Tibial nerve (tissue), 4 donors: ENCODE measurements at regions not wholly inside any gene's neighbourhood (a gene's known extent, or its start where the extent isn't known, plus 50 kb on each side); places are given as distances from the start of the nearest gene placed in this dataset.

Source experiments
- DNase-seq, 2 donors: peaks; one replicate each; pipeline ENCODE4 v3.0.0-alpha.2; 2019; ENCODE audit warnings: low spot score in 2 of 2
- H3K27ac ChIP-seq, 4 donors: fragments of 200-600 bp; sonication (generic) in 3 of 4; one replicate each; pipeline ENCODE4 v1.5.1; 2017 to 2019; ENCODE audit warnings: mild to moderate bottlenecking in 1 of 4
- H3K27me3 ChIP-seq, 2 donors: fragments of 200-600 bp; sonication (generic) in 1 of 2; one replicate each; pipeline versions ENCODE4 v1.5.1 to v1.6.0; 2017 to 2019
- H3K36me3 ChIP-seq, 3 donors: fragments of 200-600 bp; sonication (generic); one replicate each; pipeline ENCODE4 v1.5.1; 2018 to 2019
- H3K4me1 ChIP-seq, 4 donors: fragments of 200-600 bp; sonication (generic) in 3 of 4; one replicate each; pipeline ENCODE4 v1.5.1; 2017 to 2019
- H3K4me3 ChIP-seq, 4 donors: fragments of 200-600 bp; sonication (generic) in 3 of 4; one replicate each; pipeline ENCODE4 v1.5.1; 2017 to 2019; ENCODE audit warnings: mild to moderate bottlenecking in 1 of 4, moderate library complexity in 1 of 4
- H3K9me3 ChIP-seq, 4 donors: fragments of 200-600 bp; sonication (generic) in 3 of 4; one replicate each; pipeline ENCODE4 v1.5.1; 2017 to 2019
- EP300 ChIP-seq, 2 donors: sonication (generic); formaldehyde crosslinking; IDR thresholded peaks; one replicate each; pipeline ENCODE4 v1.6.1; 2017; ENCODE audit warnings: antibody characterized with exemption in 2 of 2, mild to moderate bottlenecking in 1 of 2
- POLR2A ChIP-seq, 2 donors: fragments of 450-650 bp; IDR thresholded peaks; one replicate each; pipeline ENCODE4 v1.6.1; 2017; ENCODE audit warnings: antibody characterized with exemption in 2 of 2, mild to moderate bottlenecking in 2 of 2, moderate library complexity in 2 of 2
- WGBS, 2 donors: methylation state at CpG; one replicate each; pipeline ENCODE4 v1.1.5; 2018; 5-methylcytosine and 5-hydroxymethylcytosine counted together
- TF ChIP-seq, protein P1 (sequence below), 5 experiments: fragments of 200-600 bp in 3 of 5; fragments of 450-650 bp in 2 of 5; sonication (generic) in 3 of 5; IDR thresholded peaks; one replicate each; pipeline ENCODE4 v1.5.1; 2016 to 2019; ENCODE audit warnings: antibody characterized with exemption in 5 of 5, mild to moderate bottlenecking in 3 of 5, moderate library complexity in 2 of 5

DNA sequence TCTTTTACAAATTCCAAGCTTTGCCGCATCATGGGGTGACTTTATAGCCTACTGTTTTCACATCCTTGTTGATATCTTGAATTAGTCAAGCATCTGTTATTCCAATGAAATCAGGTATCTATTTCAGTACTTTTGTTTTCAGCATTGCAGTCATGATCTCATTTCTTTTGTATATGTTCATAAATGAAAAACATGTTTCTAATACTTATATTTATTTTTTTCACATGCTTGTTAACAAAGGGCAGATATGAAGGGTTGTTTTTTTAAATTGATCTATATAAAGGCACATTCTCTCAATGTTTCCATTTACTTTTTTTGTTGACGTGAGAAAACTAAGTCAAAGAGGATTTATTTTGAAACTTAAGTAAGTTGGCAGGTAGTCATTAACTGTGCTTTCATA is 964.8 kb downstream of the JRKL start:
- TF ChIP-seq POLR2A (IDR thresholded peaks at IDR 0.05) (no peak), EP300 (IDR thresholded peaks at IDR 0.05) (no peak)
- TF ChIP-seq, protein P1, sequence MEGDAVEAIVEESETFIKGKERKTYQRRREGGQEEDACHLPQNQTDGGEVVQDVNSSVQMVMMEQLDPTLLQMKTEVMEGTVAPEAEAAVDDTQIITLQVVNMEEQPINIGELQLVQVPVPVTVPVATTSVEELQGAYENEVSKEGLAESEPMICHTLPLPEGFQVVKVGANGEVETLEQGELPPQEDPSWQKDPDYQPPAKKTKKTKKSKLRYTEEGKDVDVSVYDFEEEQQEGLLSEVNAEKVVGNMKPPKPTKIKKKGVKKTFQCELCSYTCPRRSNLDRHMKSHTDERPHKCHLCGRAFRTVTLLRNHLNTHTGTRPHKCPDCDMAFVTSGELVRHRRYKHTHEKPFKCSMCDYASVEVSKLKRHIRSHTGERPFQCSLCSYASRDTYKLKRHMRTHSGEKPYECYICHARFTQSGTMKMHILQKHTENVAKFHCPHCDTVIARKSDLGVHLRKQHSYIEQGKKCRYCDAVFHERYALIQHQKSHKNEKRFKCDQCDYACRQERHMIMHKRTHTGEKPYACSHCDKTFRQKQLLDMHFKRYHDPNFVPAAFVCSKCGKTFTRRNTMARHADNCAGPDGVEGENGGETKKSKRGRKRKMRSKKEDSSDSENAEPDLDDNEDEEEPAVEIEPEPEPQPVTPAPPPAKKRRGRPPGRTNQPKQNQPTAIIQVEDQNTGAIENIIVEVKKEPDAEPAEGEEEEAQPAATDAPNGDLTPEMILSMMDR (IDR thresholded peaks at IDR 0.05): no peak
- Histone ChIP-seq H3K27me3 (no peaks in the 10 kb centered on the region), H3K4me3 (no peak overlapping the region), H3K9me3 (no peaks in the 10 kb centered on the region), H3K27ac (no peak overlapping the region), H3K36me3 (no peaks in the 10 kb centered on the region), H3K4me1 (no peaks in the 10 kb centered on the region)
- 68 to 69% methylated on average over 2 of the region's 2 CpGs for WGBS, 2 donors
- DNase-seq: no peak

DNA sequence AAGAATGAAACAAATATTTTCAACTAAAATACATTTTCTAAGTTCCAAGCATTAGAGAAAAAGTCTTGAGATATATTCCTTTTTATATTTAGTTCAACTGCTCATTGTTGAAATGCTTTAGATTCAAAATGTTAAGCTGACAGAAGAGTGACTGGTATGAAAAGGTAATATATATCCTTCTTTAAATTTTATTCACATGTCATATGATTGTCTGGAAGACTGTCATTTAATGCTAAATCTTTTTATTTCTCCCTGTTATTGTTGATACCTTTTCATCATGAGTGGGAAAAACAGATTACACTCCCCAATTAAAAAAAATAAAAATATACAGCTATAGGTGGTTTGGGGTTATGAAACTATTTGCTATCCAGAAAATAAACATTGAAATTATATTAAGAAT is 965.4 kb downstream of the JRKL start:
- no peak overlapping the region for H3K4me3 ChIP-seq
- no peak for DNase-seq
- H3K36me3 ChIP-seq: no peaks in the 10 kb centered on the region
- TF ChIP-seq EP300 (IDR thresholded peaks at IDR 0.05): no peak
- TF ChIP-seq, protein P1 (IDR thresholded peaks at IDR 0.05): no peak
- TF ChIP-seq POLR2A (IDR thresholded peaks at IDR 0.05): no peak
- no peak overlapping the region for H3K27ac ChIP-seq
- H3K4me1 ChIP-seq: no peaks in the 10 kb centered on the region
- no peaks in the 10 kb centered on the region for H3K27me3 ChIP-seq
- H3K9me3 ChIP-seq: no peaks in the 10 kb centered on the region

DNA sequence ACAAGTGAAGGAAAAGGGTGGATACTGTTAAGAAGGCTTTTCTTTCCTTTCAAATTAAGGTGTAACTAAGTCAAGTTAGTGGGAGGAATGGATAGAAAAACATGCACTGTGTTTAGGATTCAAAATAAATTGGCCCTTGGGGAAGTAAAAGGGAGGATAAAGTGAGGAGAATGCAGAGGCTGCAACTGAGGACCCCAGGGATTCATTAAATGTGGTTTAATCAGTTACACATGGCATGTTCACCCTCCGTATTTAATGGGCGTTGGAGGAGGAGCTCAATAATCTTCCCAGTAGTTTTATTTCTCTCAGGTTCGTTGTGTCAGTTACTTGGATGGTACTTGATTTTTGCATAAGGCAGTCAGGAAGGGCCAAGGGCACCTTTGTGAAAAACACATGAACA is 966.3 kb downstream of the JRKL start:
- H3K9me3 ChIP-seq: no peaks in the 10 kb centered on the region
- TF ChIP-seq, protein P1 (IDR thresholded peaks at IDR 0.05): no peak
- TF ChIP-seq POLR2A (IDR thresholded peaks at IDR 0.05) (no peak), EP300 (IDR thresholded peaks at IDR 0.05) (no peak)
- no peak overlapping the region for H3K4me3 ChIP-seq
- WGBS, 2 donors: 39 to 41% methylated on average over 3 of the region's 3 CpGs
- no peaks in the 10 kb centered on the region for H3K4me1 ChIP-seq
- no peak overlapping the region for H3K27ac ChIP-seq
- H3K27me3 ChIP-seq: no peaks in the 10 kb centered on the region
- no peaks in the 10 kb centered on the region for H3K36me3 ChIP-seq
- no peak for DNase-seq

DNA sequence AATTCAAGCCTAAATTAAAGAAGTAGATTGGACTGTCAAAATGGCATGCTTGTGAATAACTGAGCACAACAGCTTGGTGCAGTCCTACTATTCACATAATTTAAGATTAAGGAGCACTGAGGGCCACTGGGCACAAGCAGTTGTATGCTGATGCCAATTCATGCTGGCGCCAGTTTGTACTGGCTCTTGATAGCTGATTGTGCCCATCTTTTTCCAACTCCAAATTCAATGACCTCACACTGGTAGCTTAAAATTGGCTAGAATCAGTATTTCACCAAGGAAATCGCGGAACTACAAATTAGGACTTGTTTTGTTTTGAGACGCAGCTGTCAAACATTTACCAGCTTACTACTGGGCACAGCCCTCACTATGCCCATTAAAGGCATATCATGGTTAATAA is 969.2 kb downstream of the JRKL start:
- 89 to 93% methylated on average over 4 of the region's 4 CpGs for WGBS, 2 donors
- Histone ChIP-seq H3K27ac (no peak overlapping the region), H3K4me1 (no peaks in the 10 kb centered on the region), H3K9me3 (no peaks in the 10 kb centered on the region), H3K27me3 (no peaks in the 10 kb centered on the region), H3K4me3 (no peak overlapping the region), H3K36me3 (no peaks in the 10 kb centered on the region)
- TF ChIP-seq EP300 (IDR thresholded peaks at IDR 0.05) (no peak), POLR2A (IDR thresholded peaks at IDR 0.05) (no peak)
- TF ChIP-seq, protein P1 (IDR thresholded peaks at IDR 0.05): no peak
- DNase-seq: no peak

DNA sequence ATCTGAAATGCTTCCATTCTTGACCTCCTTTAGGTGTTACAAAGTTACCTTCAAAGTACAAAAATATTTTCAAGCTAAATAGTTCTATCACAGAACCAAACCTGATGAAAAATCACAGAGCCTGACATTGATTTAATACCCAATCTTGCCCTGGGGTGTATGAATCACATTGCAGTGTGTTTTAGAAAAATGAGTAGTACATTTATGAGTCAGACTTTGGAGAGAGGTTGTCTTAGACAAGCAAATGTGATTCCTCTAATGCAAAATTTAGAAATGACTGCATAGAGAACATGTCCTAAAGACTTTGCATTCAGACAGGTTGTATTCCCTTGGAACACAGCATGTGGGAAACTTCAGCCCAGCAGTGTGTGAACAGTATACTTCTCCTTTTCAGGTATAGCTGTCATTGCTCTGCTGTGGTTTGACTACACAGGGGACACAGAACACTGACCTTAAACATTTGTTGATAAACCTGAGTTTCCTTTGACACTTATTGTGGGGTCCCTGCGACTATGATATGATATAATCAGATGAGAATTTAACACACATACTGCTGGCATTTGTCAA is 972.1 kb downstream of the JRKL start:
- WGBS, 2 donors: 61 to 75% methylated on average over 1 of the region's 1 CpG
- Histone ChIP-seq H3K36me3 (no peaks in the 10 kb centered on the region), H3K27ac (no peak overlapping the region), H3K4me1 (no peaks in the 10 kb centered on the region), H3K4me3 (no peak overlapping the region), H3K9me3 (peaks cover 0 to 18% (median 0%) of the 10 kb centered on the region in 4 donors), H3K27me3 (no peaks in the 10 kb centered on the region)
- TF ChIP-seq EP300 (IDR thresholded peaks at IDR 0.05) (no peak), POLR2A (IDR thresholded peaks at IDR 0.05) (no peak)
- TF ChIP-seq, protein P1 (IDR thresholded peaks at IDR 0.05): no peak
- DNase-seq: no peak
